GM18861 (cell line): ENCODE measurements at regions not wholly inside any gene's neighbourhood (a gene's known extent, or its start where the extent isn't known, plus 50 kb on each side); places are given as distances from the start of the nearest gene placed in this dataset.
"Not testable (repeated sequence)": the region's sequence is repeated elsewhere in the genome, so short reads cannot be mapped to it uniquely, and the experiment has no call there.

Source experiments
- ATAC-seq: cut with Tn5 transposase; IDR thresholded peaks from one replicate; pipeline ENCODE4 v1.9.1; 2021; ENCODE audit not compliant: unreplicated experiment

GRCh38 chr1:90317628-90318027 is 322.7 kb downstream of the ZNF326 start:
- ATAC-seq = no peak

- ATAC-seq = no peak
Observed at GRCh38 chr1:90314533-90314932, 319.6 kb downstream of the ZNF326 start.

GRCh38 chr1:90313778-90314177 is 318.9 kb downstream of the ZNF326 start:
- no peak for ATAC-seq

GRCh38 chr1:90309806-90310205 is 314.9 kb downstream of the ZNF326 start:
- ATAC-seq = no peak

GRCh38 chr1:90308421-90308820 is 313.5 kb downstream of the ZNF326 start:
- ATAC-seq = no peak

GRCh38 chr1:90305577-90305976 is 310.7 kb downstream of the ZNF326 start:
- ATAC-seq = no peak

GRCh38 chr1:90296327-90296726 is 301.4 kb downstream of the ZNF326 start:
- ATAC-seq = no peak

GRCh38 chr1:90295534-90295933 is 300.6 kb downstream of the ZNF326 start:
- ATAC-seq = no peak

GRCh38 chr1:90291431-90292216 is 296.7 kb downstream of the ZNF326 start:
- ATAC-seq = no peak

- ATAC-seq = no peak
Observed at GRCh38 chr1:90282811-90283210, 287.9 kb downstream of the ZNF326 start.

- not testable (repeated sequence) for ATAC-seq
Observed at GRCh38 chr1:90281886-90282285, 287.0 kb downstream of the ZNF326 start.

- no peak for ATAC-seq
Observed at GRCh38 chr1:90277270-90277669, 282.4 kb downstream of the ZNF326 start.

- ATAC-seq = no peak
Observed at GRCh38 chr1:90274376-90274775, 279.5 kb downstream of the ZNF326 start.

GRCh38 chr1:90273241-90273774 is 278.4 kb downstream of the ZNF326 start:
- no peak for ATAC-seq

GRCh38 chr1:90262791-90263190 is 267.9 kb downstream of the ZNF326 start:
- ATAC-seq = no peak

GRCh38 chr1:90262286-90262685 is 267.4 kb downstream of the ZNF326 start:
- no peak for ATAC-seq

- no peak for ATAC-seq
Observed at GRCh38 chr1:90246069-90246468, 251.2 kb downstream of the ZNF326 start.

GRCh38 chr1:90236493-90236892 is 241.6 kb downstream of the ZNF326 start:
- no peak for ATAC-seq

GRCh38 chr1:90223401-90223800 is 228.5 kb downstream of the ZNF326 start:
- ATAC-seq = no peak

GRCh38 chr1:90220941-90221693 is 226.2 kb downstream of the ZNF326 start:
- ATAC-seq = no peak

GRCh38 chr1:90220496-90220895 is 225.6 kb downstream of the ZNF326 start:
- no peak for ATAC-seq
